ENCODE measurements at regions not wholly inside any gene's neighbourhood (a gene's known extent, or its start where the extent isn't known, plus 50 kb on each side); places are given as distances from the start of the nearest gene placed in this dataset.

DNA sequence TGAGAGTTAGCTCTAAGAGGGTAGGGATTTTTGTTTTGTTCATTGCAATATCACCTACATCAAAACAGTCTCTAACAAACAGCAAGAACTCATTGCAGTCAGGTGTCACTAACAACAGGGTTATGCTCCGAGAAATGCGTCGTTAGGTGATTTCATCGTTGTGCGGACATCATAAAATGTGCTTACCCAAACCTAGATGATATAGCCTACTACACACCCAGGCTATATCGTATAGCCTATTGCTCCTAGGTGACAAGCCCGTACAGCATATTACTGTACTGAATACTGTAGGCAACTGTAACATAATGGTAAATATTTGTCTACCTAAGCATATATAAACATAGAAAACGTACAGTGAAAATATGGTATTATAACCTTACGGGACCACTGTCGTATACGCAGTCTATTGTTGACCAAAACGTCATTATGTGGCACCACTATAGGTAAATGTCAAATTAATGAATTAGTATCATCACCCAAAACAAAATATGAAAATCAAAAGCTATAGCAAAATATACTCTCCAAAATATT, 49.9 kb upstream of the TAB2 start:
- in situ Hi-C loops (cut with HindIII; ENCODE audit: low pct_unique_long_range_greater_than_20kb, low sequenced_read_pairs): no loop called here
- DNase-seq (ENCODE audit: low read depth, low spot score): no peak
